GM10266 (cell line): ENCODE measurements at regions not wholly inside any gene's neighbourhood (a gene's known extent, or its start where the extent isn't known, plus 50 kb on each side); places are given as distances from the start of the nearest gene placed in this dataset.

Experiments
- DNase-seq: peaks from one replicate; pipeline ENCODE4 v3.0.0; 2012; ENCODE audit errors: extremely low spot score
- TF ChIP-seq, protein P1 (sequence below): IDR thresholded peaks from 2 replicates; pipeline ENCODE4 v1.5.1; 2012; ENCODE audit warnings: mild to moderate bottlenecking, low read depth; ENCODE audit not compliant: control insufficient read depth, insufficient read depth; ENCODE audit errors: missing control alignments

- TF ChIP-seq, protein P1, sequence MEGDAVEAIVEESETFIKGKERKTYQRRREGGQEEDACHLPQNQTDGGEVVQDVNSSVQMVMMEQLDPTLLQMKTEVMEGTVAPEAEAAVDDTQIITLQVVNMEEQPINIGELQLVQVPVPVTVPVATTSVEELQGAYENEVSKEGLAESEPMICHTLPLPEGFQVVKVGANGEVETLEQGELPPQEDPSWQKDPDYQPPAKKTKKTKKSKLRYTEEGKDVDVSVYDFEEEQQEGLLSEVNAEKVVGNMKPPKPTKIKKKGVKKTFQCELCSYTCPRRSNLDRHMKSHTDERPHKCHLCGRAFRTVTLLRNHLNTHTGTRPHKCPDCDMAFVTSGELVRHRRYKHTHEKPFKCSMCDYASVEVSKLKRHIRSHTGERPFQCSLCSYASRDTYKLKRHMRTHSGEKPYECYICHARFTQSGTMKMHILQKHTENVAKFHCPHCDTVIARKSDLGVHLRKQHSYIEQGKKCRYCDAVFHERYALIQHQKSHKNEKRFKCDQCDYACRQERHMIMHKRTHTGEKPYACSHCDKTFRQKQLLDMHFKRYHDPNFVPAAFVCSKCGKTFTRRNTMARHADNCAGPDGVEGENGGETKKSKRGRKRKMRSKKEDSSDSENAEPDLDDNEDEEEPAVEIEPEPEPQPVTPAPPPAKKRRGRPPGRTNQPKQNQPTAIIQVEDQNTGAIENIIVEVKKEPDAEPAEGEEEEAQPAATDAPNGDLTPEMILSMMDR: no peak
- DNase-seq: no peak
Observed at GRCh38 chr15:62966294-62967078, 76.1 kb upstream of the TPM1 start.

- DNase-seq: no peak
- TF ChIP-seq, protein P1: no peak
Observed at GRCh38 chr15:62968699-62969098, 73.8 kb upstream of the TPM1 start.

GRCh38 chr15:62969442-62970089 is 73.0 kb upstream of the TPM1 start:
- TF ChIP-seq, protein P1: no peak
- DNase-seq: no peak

- TF ChIP-seq, protein P1: no peak
- DNase-seq: no peak
Observed at GRCh38 chr15:62972814-62973213, 69.7 kb upstream of the TPM1 start.

DNA sequence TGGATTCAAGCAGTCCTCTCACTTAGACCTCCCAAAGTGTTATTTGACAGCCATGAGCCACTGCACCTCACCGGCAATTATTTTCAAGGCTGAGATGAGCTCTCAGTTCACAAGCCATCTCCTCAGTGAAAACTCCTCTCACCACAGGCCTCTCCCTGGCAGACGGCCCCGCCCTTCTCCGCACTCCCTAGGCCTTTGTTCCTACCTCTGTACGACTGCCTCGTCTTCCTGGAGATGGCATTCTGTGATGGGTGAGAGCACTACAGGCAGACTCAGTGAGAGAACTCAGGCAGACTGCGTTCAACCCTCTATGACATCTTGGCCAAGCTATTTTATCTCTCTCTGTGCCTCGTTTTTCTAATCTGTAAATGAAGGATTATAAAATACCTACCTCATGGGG is 67.0 kb upstream of the TPM1 start:
- TF ChIP-seq, protein P1: no peak
- DNase-seq: no peak

- TF ChIP-seq, protein P1: no peak
- no peak for DNase-seq
Observed at GRCh38 chr15:62976301-62976881, 66.2 kb upstream of the TPM1 start.
